Sigmoid colon (tissue), 4 donors: ENCODE measurements at regions not wholly inside any gene's neighbourhood (a gene's known extent, or its start where the extent isn't known, plus 50 kb on each side); places are given as distances from the start of the nearest gene placed in this dataset.

Experiments
- CTCF ChIP-seq, 4 experiments: fragments of 450-650 bp in 3 of 4; fragments of 200-600 bp in 1 of 4; IDR thresholded peaks; one replicate each; pipeline ENCODE4 v1.5.1; 2016 to 2019; ENCODE audit warnings: antibody characterized with exemption in 4 of 4, mild to moderate bottlenecking in 3 of 4, moderate library complexity in 2 of 4
- EP300 ChIP-seq, 4 donors: sonication (generic); formaldehyde crosslinking; IDR thresholded peaks; one replicate each; pipeline ENCODE4 v1.6.1; 2017; ENCODE audit warnings: antibody characterized with exemption in 4 of 4

GRCh38 chr3:124422805-124423204 is 307.4 kb upstream of the UMPS start:
- TF ChIP-seq CTCF (IDR thresholded peaks at IDR 0.05) = no peak
- no peak for TF ChIP-seq EP300 (IDR thresholded peaks at IDR 0.05)
